ENCODE measurements at regions not wholly inside any gene's neighbourhood (a gene's known extent, or its start where the extent isn't known, plus 50 kb on each side); places are given as distances from the start of the nearest gene placed in this dataset.

GRCh38 chr4:45346816-45347435 lies 620.6 kb upstream of the GNPDA2 start:
- Histone ChIP-seq H3K4me1 (ENCODE audit: control insufficient read depth, insufficient read depth, low read length) (no peaks in the 10 kb centered on the region), H3K9me3 (replicated peaks; ENCODE audit: control insufficient read depth, low read depth, low read length) (no peaks in the 10 kb centered on the region), H3K36me3 (ENCODE audit: control insufficient read depth, insufficient read depth, low read length) (no peaks in the 10 kb centered on the region), H3K27me3 (ENCODE audit: control insufficient read depth, insufficient read depth, low read length) (no peaks in the 10 kb centered on the region), H3K4me3 (ENCODE audit: low read length) (no peak overlapping the region), H3K27ac (ENCODE audit: low read length) (peak overlapping the region; percentile 38)
- peak; percentile 78 for DNase-seq
- WGBS (ENCODE audit: insufficient coverage) = 38% methylated on average over 1 of the region's 4 CpGs

- Histone ChIP-seq H3K9me3 (replicated peaks; ENCODE audit: control insufficient read depth, low read depth, low read length) (no peaks in the 10 kb centered on the region), H3K4me3 (ENCODE audit: low read length) (no peak overlapping the region), H3K27me3 (ENCODE audit: control insufficient read depth, insufficient read depth, low read length) (no peaks in the 10 kb centered on the region), H3K36me3 (ENCODE audit: control insufficient read depth, insufficient read depth, low read length) (no peaks in the 10 kb centered on the region), H3K27ac (ENCODE audit: low read length) (no peak overlapping the region), H3K4me1 (ENCODE audit: control insufficient read depth, insufficient read depth, low read length) (no peaks in the 10 kb centered on the region)
- no CpG with 5 or more reads among the region's 5 CpGs for WGBS (ENCODE audit: insufficient coverage)
- no peak for DNase-seq
Observed at GRCh38 chr4:45345558-45345957, 619.2 kb upstream of the GNPDA2 start.

GRCh38 chr4:45331802-45332201 lies 605.4 kb upstream of the GNPDA2 start:
- no peaks in the 10 kb centered on the region for H3K4me1 ChIP-seq (ENCODE audit: control insufficient read depth, insufficient read depth, low read length)
- 82% methylated on average over 4 of the region's 5 CpGs for WGBS (ENCODE audit: insufficient coverage)
- no peak overlapping the region for H3K27ac ChIP-seq (ENCODE audit: low read length)
- H3K27me3 ChIP-seq (ENCODE audit: control insufficient read depth, insufficient read depth, low read length) = no peaks in the 10 kb centered on the region
- no peak for DNase-seq
- H3K36me3 ChIP-seq (ENCODE audit: control insufficient read depth, insufficient read depth, low read length) = no peaks in the 10 kb centered on the region
- H3K9me3 ChIP-seq (replicated peaks; ENCODE audit: control insufficient read depth, low read depth, low read length) = no peaks in the 10 kb centered on the region
- no peak overlapping the region for H3K4me3 ChIP-seq (ENCODE audit: low read length)

- Histone ChIP-seq H3K27ac (ENCODE audit: low read length) (no peak overlapping the region), H3K4me3 (ENCODE audit: low read length) (no peak overlapping the region), H3K9me3 (replicated peaks; ENCODE audit: control insufficient read depth, low read depth, low read length) (no peaks in the 10 kb centered on the region), H3K27me3 (ENCODE audit: control insufficient read depth, insufficient read depth, low read length) (no peaks in the 10 kb centered on the region), H3K4me1 (ENCODE audit: control insufficient read depth, insufficient read depth, low read length) (no peaks in the 10 kb centered on the region), H3K36me3 (ENCODE audit: control insufficient read depth, insufficient read depth, low read length) (no peaks in the 10 kb centered on the region)
- DNase-seq = no peak
Observed at GRCh38 chr4:45327544-45327943, 601.2 kb upstream of the GNPDA2 start.

- no CpG with 5 or more reads among the region's 6 CpGs for WGBS (ENCODE audit: insufficient coverage)
- Histone ChIP-seq H3K9me3 (replicated peaks; ENCODE audit: control insufficient read depth, low read depth, low read length) (no peaks in the 10 kb centered on the region), H3K27me3 (ENCODE audit: control insufficient read depth, insufficient read depth, low read length) (no peaks in the 10 kb centered on the region), H3K36me3 (ENCODE audit: control insufficient read depth, insufficient read depth, low read length) (no peaks in the 10 kb centered on the region), H3K4me3 (ENCODE audit: low read length) (no peak overlapping the region), H3K27ac (ENCODE audit: low read length) (no peak overlapping the region), H3K4me1 (ENCODE audit: control insufficient read depth, insufficient read depth, low read length) (no peaks in the 10 kb centered on the region)
- DNase-seq = no peak
Observed at GRCh38 chr4:45324455-45325417, 598.4 kb upstream of the GNPDA2 start.

GRCh38 chr4:45323453-45324058 lies 597.2 kb upstream of the GNPDA2 start:
- Histone ChIP-seq H3K4me1 (ENCODE audit: control insufficient read depth, insufficient read depth, low read length) (no peaks in the 10 kb centered on the region), H3K4me3 (ENCODE audit: low read length) (no peak overlapping the region), H3K36me3 (ENCODE audit: control insufficient read depth, insufficient read depth, low read length) (no peaks in the 10 kb centered on the region), H3K27me3 (ENCODE audit: control insufficient read depth, insufficient read depth, low read length) (no peaks in the 10 kb centered on the region), H3K9me3 (replicated peaks; ENCODE audit: control insufficient read depth, low read depth, low read length) (no peaks in the 10 kb centered on the region), H3K27ac (ENCODE audit: low read length) (no peak overlapping the region)
- WGBS (ENCODE audit: insufficient coverage) = no CpG with 5 or more reads among the region's 2 CpGs
- no peak for DNase-seq

GRCh38 chr4:45317739-45318138 lies 591.4 kb upstream of the GNPDA2 start:
- no peaks in the 10 kb centered on the region for H3K9me3 ChIP-seq (replicated peaks; ENCODE audit: control insufficient read depth, low read depth, low read length)
- no peaks in the 10 kb centered on the region for H3K27me3 ChIP-seq (ENCODE audit: control insufficient read depth, insufficient read depth, low read length)
- no peak overlapping the region for H3K27ac ChIP-seq (ENCODE audit: low read length)
- no peaks in the 10 kb centered on the region for H3K36me3 ChIP-seq (ENCODE audit: control insufficient read depth, insufficient read depth, low read length)
- no peak for DNase-seq
- no peaks in the 10 kb centered on the region for H3K4me1 ChIP-seq (ENCODE audit: control insufficient read depth, insufficient read depth, low read length)
- no CpG with 5 or more reads among the region's 1 CpG for WGBS (ENCODE audit: insufficient coverage)
- no peak overlapping the region for H3K4me3 ChIP-seq (ENCODE audit: low read length)

- 34% methylated on average over 2 of the region's 2 CpGs for WGBS (ENCODE audit: insufficient coverage)
- peak; percentile 66 for DNase-seq
- H3K36me3 ChIP-seq (ENCODE audit: control insufficient read depth, insufficient read depth, low read length) = no peaks in the 10 kb centered on the region
- H3K4me3 ChIP-seq (ENCODE audit: low read length) = no peak overlapping the region
- no peaks in the 10 kb centered on the region for H3K9me3 ChIP-seq (replicated peaks; ENCODE audit: control insufficient read depth, low read depth, low read length)
- H3K27ac ChIP-seq (ENCODE audit: low read length) = no peak overlapping the region
- no peaks in the 10 kb centered on the region for H3K4me1 ChIP-seq (ENCODE audit: control insufficient read depth, insufficient read depth, low read length)
- H3K27me3 ChIP-seq (ENCODE audit: control insufficient read depth, insufficient read depth, low read length) = no peaks in the 10 kb centered on the region
Observed at GRCh38 chr4:45317276-45317675, 590.9 kb upstream of the GNPDA2 start.

- 100% methylated on average over 2 of the region's 2 CpGs for WGBS (ENCODE audit: insufficient coverage)
- H3K27ac ChIP-seq (ENCODE audit: low read length) = no peak overlapping the region
- no peaks in the 10 kb centered on the region for H3K27me3 ChIP-seq (ENCODE audit: control insufficient read depth, insufficient read depth, low read length)
- no peaks in the 10 kb centered on the region for H3K4me1 ChIP-seq (ENCODE audit: control insufficient read depth, insufficient read depth, low read length)
- no peak for DNase-seq
- no peaks in the 10 kb centered on the region for H3K36me3 ChIP-seq (ENCODE audit: control insufficient read depth, insufficient read depth, low read length)
- no peaks in the 10 kb centered on the region for H3K9me3 ChIP-seq (replicated peaks; ENCODE audit: control insufficient read depth, low read depth, low read length)
- no peak overlapping the region for H3K4me3 ChIP-seq (ENCODE audit: low read length)
Observed at GRCh38 chr4:45316257-45316656, 589.9 kb upstream of the GNPDA2 start.

- no CpG with 5 or more reads among the region's 1 CpG for WGBS (ENCODE audit: insufficient coverage)
Observed at GRCh38 chr4:45302828-45303227, 576.5 kb upstream of the GNPDA2 start.

More at GRCh38 chr4:45302828-45303227, 576.5 kb upstream of the GNPDA2 start:
- H3K36me3 ChIP-seq (ENCODE audit: control insufficient read depth, insufficient read depth, low read length) = no peaks in the 10 kb centered on the region
- H3K27ac ChIP-seq (ENCODE audit: low read length) = no peak overlapping the region
- no peaks in the 10 kb centered on the region for H3K9me3 ChIP-seq (replicated peaks; ENCODE audit: control insufficient read depth, low read depth, low read length)
- no peaks in the 10 kb centered on the region for H3K27me3 ChIP-seq (ENCODE audit: control insufficient read depth, insufficient read depth, low read length)
- H3K4me3 ChIP-seq (ENCODE audit: low read length) = no peak overlapping the region
- no peak for DNase-seq
- H3K4me1 ChIP-seq (ENCODE audit: control insufficient read depth, insufficient read depth, low read length) = no peaks in the 10 kb centered on the region

Measured in muscle of leg (tissue), 3 donors.